Esophagus muscularis mucosa (tissue), 4 donors: ENCODE measurements at regions not wholly inside any gene's neighbourhood (a gene's known extent, or its start where the extent isn't known, plus 50 kb on each side); places are given as distances from the start of the nearest gene placed in this dataset.

Source experiments
- DNase-seq: peaks from one replicate; pipeline ENCODE4 v3.0.0-alpha.2; 2017; ENCODE audit errors: extremely low spot score
- H3K27ac ChIP-seq, 4 donors: fragments of 200-600 bp; sonication (generic); replicated peaks in 1 of 4; 1 replicate in 3 of 4; 2 replicates in 1 of 4; pipeline ENCODE4 v1.5.1; 2016 to 2019; ENCODE audit warnings: mild to moderate bottlenecking in 1 of 4
- H3K27me3 ChIP-seq, 4 donors: fragments of 200-600 bp; sonication (generic); one replicate each; pipeline versions ENCODE4 v1.5.1 to v1.6.0; 2016 to 2019
- H3K36me3 ChIP-seq, 4 donors: fragments of 200-600 bp; sonication (generic); one replicate each; pipeline ENCODE4 v1.5.1; 2016 to 2019
- H3K4me1 ChIP-seq, 4 donors: fragments of 200-600 bp; sonication (generic); one replicate each; pipeline ENCODE4 v1.5.1; 2016 to 2019
- H3K4me3 ChIP-seq, 4 donors: fragments of 200-600 bp; sonication (generic); 1 replicate in 2 of 4; 2 replicates in 2 of 4; pipeline ENCODE4 v1.5.1; 2016 to 2019; ENCODE audit warnings: mild to moderate bottlenecking in 4 of 4, moderate library complexity in 1 of 4
- H3K9me3 ChIP-seq, 4 donors: fragments of 200-600 bp; sonication (generic); 1 replicate in 3 of 4; 2 replicates in 1 of 4; pipeline ENCODE4 v1.5.1; 2016 to 2019
- EP300 ChIP-seq: sonication (generic); formaldehyde crosslinking; IDR thresholded peaks from one replicate; pipeline ENCODE4 v1.6.1; 2017; ENCODE audit warnings: antibody characterized with exemption
- POLR2A ChIP-seq: fragments of 450-650 bp; IDR thresholded peaks from one replicate; pipeline ENCODE4 v1.6.1; 2017; ENCODE audit warnings: antibody characterized with exemption, moderate library complexity, mild to moderate bottlenecking, low read depth
- POLR2AphosphoS5 ChIP-seq, 2 donors: sonication (generic); formaldehyde crosslinking; IDR thresholded peaks; one replicate each; pipeline ENCODE4 v1.6.1; 2017; ENCODE audit warnings: antibody characterized with exemption in 2 of 2
- WGBS: methylation state at CpG from one replicate; pipeline ENCODE4 v1.1.5; 2018; 5-methylcytosine and 5-hydroxymethylcytosine counted together
- intact Hi-C: fragments of 100-400 bp; cut with DNase I; formaldehyde crosslinking; loops from one replicate; pipeline ENCODE4 v1.15.1; 2023
- TF ChIP-seq, protein P1 (sequence below), 3 experiments: fragments of 200-600 bp in 2 of 3; fragments of 450-650 bp in 1 of 3; sonication (generic) in 2 of 3; IDR thresholded peaks; one replicate each; pipeline ENCODE4 v1.5.1; 2017 to 2019; ENCODE audit warnings: antibody characterized with exemption in 3 of 3, mild to moderate bottlenecking in 2 of 3, moderate library complexity in 1 of 3

DNA sequence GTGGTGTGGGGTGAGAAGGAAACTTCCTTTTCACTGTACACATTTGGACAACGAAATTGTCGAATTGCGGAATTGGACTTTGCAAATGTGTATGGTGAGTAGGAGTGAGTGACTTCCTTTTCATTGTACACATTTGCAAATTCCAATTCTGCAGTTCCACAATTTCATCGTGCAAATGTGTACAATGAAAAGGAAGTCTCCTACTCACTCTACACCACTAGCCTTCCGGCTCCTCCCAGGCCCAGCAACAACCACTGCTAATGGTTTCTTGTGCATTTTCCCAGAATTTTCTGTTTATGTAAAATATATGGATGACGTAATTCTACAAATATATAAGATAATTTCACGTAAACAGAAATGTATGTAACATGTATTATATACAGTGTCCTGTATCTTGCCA is 118.5 kb downstream of the ARL4A start:
- no peaks in the 10 kb centered on the region for H3K36me3 ChIP-seq
- intact Hi-C loops = no loop called here
- DNase-seq = no peak
- no peak overlapping the region for H3K27ac ChIP-seq
- H3K27me3 ChIP-seq = no peaks in the 10 kb centered on the region
- TF ChIP-seq POLR2A (no peak), EP300 (no peak), POLR2AphosphoS5 (IDR thresholded peaks at IDR 0.05) (no peak)
- TF ChIP-seq, protein P1, sequence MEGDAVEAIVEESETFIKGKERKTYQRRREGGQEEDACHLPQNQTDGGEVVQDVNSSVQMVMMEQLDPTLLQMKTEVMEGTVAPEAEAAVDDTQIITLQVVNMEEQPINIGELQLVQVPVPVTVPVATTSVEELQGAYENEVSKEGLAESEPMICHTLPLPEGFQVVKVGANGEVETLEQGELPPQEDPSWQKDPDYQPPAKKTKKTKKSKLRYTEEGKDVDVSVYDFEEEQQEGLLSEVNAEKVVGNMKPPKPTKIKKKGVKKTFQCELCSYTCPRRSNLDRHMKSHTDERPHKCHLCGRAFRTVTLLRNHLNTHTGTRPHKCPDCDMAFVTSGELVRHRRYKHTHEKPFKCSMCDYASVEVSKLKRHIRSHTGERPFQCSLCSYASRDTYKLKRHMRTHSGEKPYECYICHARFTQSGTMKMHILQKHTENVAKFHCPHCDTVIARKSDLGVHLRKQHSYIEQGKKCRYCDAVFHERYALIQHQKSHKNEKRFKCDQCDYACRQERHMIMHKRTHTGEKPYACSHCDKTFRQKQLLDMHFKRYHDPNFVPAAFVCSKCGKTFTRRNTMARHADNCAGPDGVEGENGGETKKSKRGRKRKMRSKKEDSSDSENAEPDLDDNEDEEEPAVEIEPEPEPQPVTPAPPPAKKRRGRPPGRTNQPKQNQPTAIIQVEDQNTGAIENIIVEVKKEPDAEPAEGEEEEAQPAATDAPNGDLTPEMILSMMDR (IDR thresholded peaks at IDR 0.05) = no peak
- 56% methylated on average over 7 of the region's 7 CpGs for WGBS
- H3K4me3 ChIP-seq = no peak overlapping the region
- H3K9me3 ChIP-seq = no peaks in the 10 kb centered on the region
- H3K4me1 ChIP-seq = peaks cover 0 to 14% (median 0%) of the 10 kb centered on the region in 4 donors

GRCh38 chr7:12809476-12809875 is 122.0 kb downstream of the ARL4A start:
- intact Hi-C loops = no loop called here
- WGBS = 59% methylated on average over 5 of the region's 5 CpGs
- TF ChIP-seq POLR2A (no peak), POLR2AphosphoS5 (IDR thresholded peaks at IDR 0.05) (no peak), EP300 (no peak)
- TF ChIP-seq, protein P1 (IDR thresholded peaks at IDR 0.05) = no peak

DNA sequence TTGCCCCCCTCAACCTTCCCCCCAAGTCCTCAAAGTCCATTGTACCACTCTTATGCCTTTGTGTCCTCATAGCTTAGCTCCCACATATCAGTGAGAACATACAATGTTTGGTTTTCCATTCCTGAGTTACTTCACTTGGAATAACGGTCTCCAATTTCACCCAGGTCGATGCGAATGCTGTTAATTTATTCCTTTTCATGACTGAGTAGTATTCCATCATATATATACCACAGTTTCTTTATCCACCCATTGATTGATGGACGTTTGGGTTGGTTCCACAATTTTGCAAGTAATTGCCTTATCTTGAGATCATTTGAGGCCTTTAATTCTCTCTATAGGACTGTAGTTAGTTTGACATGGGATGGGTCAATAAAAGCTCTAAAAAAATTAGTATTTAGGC is 124.7 kb downstream of the ARL4A start:
- no peak overlapping the region for H3K4me3 ChIP-seq
- no peaks in the 10 kb centered on the region for H3K27me3 ChIP-seq
- TF ChIP-seq POLR2AphosphoS5 (IDR thresholded peaks at IDR 0.05) (no peak), EP300 (no peak), POLR2A (no peak)
- TF ChIP-seq, protein P1 (IDR thresholded peaks at IDR 0.05) = no peak
- H3K4me1 ChIP-seq = no peaks in the 10 kb centered on the region
- intact Hi-C loops = no loop called here
- WGBS = 73% methylated on average over 4 of the region's 4 CpGs
- no peak overlapping the region for H3K27ac ChIP-seq
- DNase-seq = no peak
- H3K36me3 ChIP-seq = no peaks in the 10 kb centered on the region
- no peaks in the 10 kb centered on the region for H3K9me3 ChIP-seq

More at GRCh38 chr7:12809476-12809875, 122.0 kb downstream of the ARL4A start:
- no peaks in the 10 kb centered on the region for H3K9me3 ChIP-seq
- H3K4me1 ChIP-seq = no peaks in the 10 kb centered on the region
- H3K27ac ChIP-seq = no peak overlapping the region
- no peaks in the 10 kb centered on the region for H3K27me3 ChIP-seq
- no peak overlapping the region for H3K4me3 ChIP-seq
- no peak for DNase-seq
- no peaks in the 10 kb centered on the region for H3K36me3 ChIP-seq

- no peak overlapping the region for H3K27ac ChIP-seq
Observed at GRCh38 chr7:12814107-12814506, 126.7 kb downstream of the ARL4A start.

GRCh38 chr7:12814828-12815227 is 127.4 kb downstream of the ARL4A start:
- H3K4me1 ChIP-seq = no peaks in the 10 kb centered on the region
- no peaks in the 10 kb centered on the region for H3K9me3 ChIP-seq
- H3K4me3 ChIP-seq = no peak overlapping the region
- intact Hi-C loops = no loop called here
- no peaks in the 10 kb centered on the region for H3K27me3 ChIP-seq
- no peak for TF ChIP-seq POLR2A
- no peak for TF ChIP-seq EP300
- TF ChIP-seq, protein P1 (IDR thresholded peaks at IDR 0.05) = no peak
- TF ChIP-seq POLR2AphosphoS5 (IDR thresholded peaks at IDR 0.05) = no peak
- H3K27ac ChIP-seq = no peak overlapping the region
- DNase-seq = no peak
- H3K36me3 ChIP-seq = no peaks in the 10 kb centered on the region

More at GRCh38 chr7:12814107-12814506, 126.7 kb downstream of the ARL4A start:
- no peaks in the 10 kb centered on the region for H3K27me3 ChIP-seq
- no peak for DNase-seq
- H3K9me3 ChIP-seq = no peaks in the 10 kb centered on the region
- intact Hi-C loops = no loop called here
- no peak for TF ChIP-seq POLR2AphosphoS5 (IDR thresholded peaks at IDR 0.05)
- TF ChIP-seq POLR2A = no peak
- no peak for TF ChIP-seq EP300
- H3K36me3 ChIP-seq = no peaks in the 10 kb centered on the region
- H3K4me3 ChIP-seq = no peak overlapping the region
- no peaks in the 10 kb centered on the region for H3K4me1 ChIP-seq
- 89% methylated on average over 2 of the region's 2 CpGs for WGBS
